BE2C (cell line): ENCODE measurements at regions not wholly inside any gene's neighbourhood (a gene's known extent, or its start where the extent isn't known, plus 50 kb on each side); places are given as distances from the start of the nearest gene placed in this dataset.

Experiments
- DNase-seq: peaks from one replicate; pipeline ENCODE4 v3.0.0-alpha.2; 2020
- H3K27me3 ChIP-seq: fragments of 250-450 bp; sonication (Bioruptor Pico); 2 replicates; pipeline ENCODE4 v1.5.1; 2020; ENCODE audit warnings: mild to moderate bottlenecking
- H3K36me3 ChIP-seq: fragments of 250-450 bp; sonication (Bioruptor Pico); 2 replicates; pipeline ENCODE4 v1.5.1; 2020; ENCODE audit warnings: mild to moderate bottlenecking
- H3K4me1 ChIP-seq: fragments of 250-450 bp; sonication (Bioruptor Pico); 2 replicates; pipeline ENCODE4 v1.5.1; 2020
- H3K4me3 ChIP-seq: 2 replicates; pipeline ENCODE4 v1.5.1; 2011; ENCODE audit warnings: low read depth, low read length
- H3K9me3 ChIP-seq: fragments of 250-450 bp; sonication (Bioruptor Pico); 2 replicates; pipeline ENCODE4 v1.5.1; 2020
- CTCF ChIP-seq: IDR thresholded peaks from 2 replicates; pipeline ENCODE4 v1.5.1; 2012; ENCODE audit warnings: mild to moderate bottlenecking, low read depth, low read length

- no peaks in the 10 kb centered on the region for H3K4me1 ChIP-seq
- no peaks in the 10 kb centered on the region for H3K27me3 ChIP-seq
- no peaks in the 10 kb centered on the region for H3K9me3 ChIP-seq
- H3K36me3 ChIP-seq: no peaks in the 10 kb centered on the region
- no peak overlapping the region for H3K4me3 ChIP-seq
- no peak for TF ChIP-seq CTCF
- DNase-seq: no peak
Observed at GRCh38 chr18:55811925-55812324, 223.9 kb upstream of the TCF4 start.

DNA sequence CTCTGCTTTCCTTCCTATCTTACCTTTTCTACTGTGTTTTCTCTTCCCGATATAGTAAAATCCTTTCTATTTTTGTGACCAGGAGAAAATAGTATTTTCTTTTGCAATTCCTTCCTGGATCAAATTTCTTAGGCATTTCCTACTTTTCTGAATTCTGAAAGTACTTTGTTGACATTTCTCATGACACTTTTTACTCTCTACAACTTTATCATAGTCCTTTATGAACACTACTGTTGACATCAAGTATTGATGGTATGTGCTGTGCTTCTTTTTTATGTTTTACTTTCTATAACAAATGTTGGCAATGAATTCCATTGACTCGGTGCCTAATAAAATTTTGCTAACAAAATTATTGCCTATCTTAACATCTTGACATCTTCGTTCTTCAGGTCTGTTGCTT is 217.7 kb upstream of the TCF4 start:
- no peaks in the 10 kb centered on the region for H3K4me1 ChIP-seq
- no peaks in the 10 kb centered on the region for H3K9me3 ChIP-seq
- DNase-seq: no peak
- H3K4me3 ChIP-seq: no peak overlapping the region
- no peak for TF ChIP-seq CTCF
- no peaks in the 10 kb centered on the region for H3K27me3 ChIP-seq
- no peaks in the 10 kb centered on the region for H3K36me3 ChIP-seq

- Histone ChIP-seq H3K9me3 (no peaks in the 10 kb centered on the region), H3K4me1 (no peaks in the 10 kb centered on the region), H3K27me3 (no peaks in the 10 kb centered on the region), H3K36me3 (no peaks in the 10 kb centered on the region), H3K4me3 (no peak overlapping the region)
- TF ChIP-seq CTCF: no peak
- DNase-seq: no peak
Observed at GRCh38 chr18:55795101-55795669, 207.2 kb upstream of the TCF4 start.

DNA sequence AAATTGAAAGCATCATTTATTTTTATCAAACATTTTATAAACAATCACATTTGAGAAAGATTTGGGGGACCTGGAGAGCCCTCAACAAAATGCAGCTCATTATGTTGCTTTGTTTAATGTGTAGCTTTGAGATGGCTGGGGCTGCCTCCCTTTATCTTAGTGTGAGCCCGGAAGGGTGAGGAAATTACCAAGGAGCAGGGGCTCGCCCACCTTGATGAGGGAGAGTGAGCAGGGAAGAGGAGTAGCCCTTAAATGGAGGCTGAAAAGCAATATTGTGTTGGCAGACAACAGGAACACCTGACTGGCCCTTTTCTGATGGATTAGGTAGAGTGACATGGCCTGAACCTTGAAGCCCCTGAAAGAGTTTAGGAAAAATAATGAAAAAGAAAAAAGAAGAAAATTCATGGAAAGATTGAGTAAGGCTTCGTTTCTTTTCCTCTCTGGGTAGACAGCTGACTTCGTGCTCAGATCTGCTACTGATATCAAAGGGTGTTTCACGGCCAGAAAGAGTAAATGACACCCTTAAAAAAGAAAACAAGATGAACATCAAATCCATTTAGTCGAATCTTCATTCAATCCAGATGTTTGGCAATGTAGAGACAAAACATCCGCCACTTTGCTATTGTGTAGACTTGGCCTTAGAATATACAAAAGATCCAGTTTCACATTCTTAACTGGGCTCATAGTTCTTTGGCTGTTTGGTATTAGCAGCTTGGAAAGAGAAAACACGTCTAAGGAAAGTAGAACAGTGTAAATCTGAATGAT is 206.5 kb upstream of the TCF4 start:
- Histone ChIP-seq H3K4me1 (no peaks in the 10 kb centered on the region), H3K36me3 (no peaks in the 10 kb centered on the region), H3K4me3 (no peak overlapping the region), H3K27me3 (no peaks in the 10 kb centered on the region), H3K9me3 (no peaks in the 10 kb centered on the region)
- no peak for DNase-seq
- TF ChIP-seq CTCF: no peak

DNA sequence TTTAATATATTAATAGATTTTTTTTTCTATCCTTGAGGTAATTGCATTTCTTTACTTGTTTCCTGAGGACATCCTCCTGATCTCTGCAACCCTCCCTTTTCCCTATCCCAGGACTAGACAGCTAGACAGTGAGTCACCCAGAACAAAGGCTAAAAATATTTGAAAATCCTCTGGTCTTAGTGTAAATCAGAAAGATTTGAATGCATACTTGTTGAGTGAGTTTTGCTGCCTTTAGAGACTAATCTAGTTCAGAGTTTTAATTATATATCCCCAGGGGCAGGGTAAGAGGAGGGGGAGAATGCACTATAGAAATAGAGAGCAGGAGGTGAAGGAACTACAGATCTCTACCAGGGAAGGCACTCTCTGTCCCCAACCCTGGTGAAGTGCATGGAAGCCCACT is 202.3 kb upstream of the TCF4 start:
- DNase-seq: no peak
- no peaks in the 10 kb centered on the region for H3K27me3 ChIP-seq
- H3K9me3 ChIP-seq: no peaks in the 10 kb centered on the region
- TF ChIP-seq CTCF: no peak
- H3K36me3 ChIP-seq: no peaks in the 10 kb centered on the region
- no peaks in the 10 kb centered on the region for H3K4me1 ChIP-seq
- no peak overlapping the region for H3K4me3 ChIP-seq

DNA sequence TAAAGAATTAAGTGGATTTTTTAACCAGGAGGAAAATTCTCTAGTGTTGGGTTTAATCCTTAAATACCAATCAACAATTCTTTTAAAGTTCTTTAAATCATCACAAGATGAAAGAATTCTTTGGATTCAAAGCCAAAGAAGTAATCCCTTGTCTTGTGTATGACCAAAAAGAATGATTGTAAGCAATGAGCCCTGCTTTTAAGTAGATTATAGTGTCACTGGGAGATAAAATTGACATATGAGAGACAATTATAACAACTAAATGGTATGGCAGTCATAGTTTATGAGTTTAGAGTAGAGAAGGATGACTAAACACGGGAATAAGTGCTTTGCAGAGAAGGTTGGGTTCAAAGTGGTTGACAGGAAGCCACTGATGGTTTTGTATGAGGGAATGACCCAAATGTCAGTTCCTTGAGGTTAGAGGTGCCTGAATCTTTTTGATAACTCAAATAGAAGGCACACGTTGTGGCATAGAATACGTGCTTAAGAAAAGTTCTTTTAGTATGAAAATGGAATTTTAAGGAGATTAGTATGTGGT is 199.6 kb upstream of the TCF4 start:
- no peak for TF ChIP-seq CTCF
- Histone ChIP-seq H3K9me3 (no peaks in the 10 kb centered on the region), H3K36me3 (no peaks in the 10 kb centered on the region), H3K27me3 (no peaks in the 10 kb centered on the region), H3K4me1 (no peaks in the 10 kb centered on the region), H3K4me3 (no peak overlapping the region)
- DNase-seq: no peak
